C4-2B (cell line): ENCODE measurements at regions not wholly inside any gene's neighbourhood (a gene's known extent, or its start where the extent isn't known, plus 50 kb on each side); places are given as distances from the start of the nearest gene placed in this dataset.

Experiments
- H3K27ac ChIP-seq: fragments of 450-650 bp; 2 replicates; pipeline ENCODE4 v1.5.1; 2017
- CTCF ChIP-seq: fragments of 450-650 bp; conservative IDR thresholded peaks from 2 replicates; pipeline ENCODE4 v1.5.1; 2017; ENCODE audit warnings: mild to moderate bottlenecking
- ZFX ChIP-seq: fragments of 450-650 bp; IDR thresholded peaks from 2 replicates; pipeline ENCODE4 v1.6.1; 2017

- no peak for TF ChIP-seq CTCF
- TF ChIP-seq ZFX: no peak
- H3K27ac ChIP-seq: no peak overlapping the region
Measured at GRCh38 chr9:12305211-12305610, 388.0 kb upstream of the TYRP1 start.

- H3K27ac ChIP-seq: no peak overlapping the region
- TF ChIP-seq CTCF (no peak), ZFX (no peak)
Measured at GRCh38 chr9:12314589-12314988, 378.6 kb upstream of the TYRP1 start.

DNA sequence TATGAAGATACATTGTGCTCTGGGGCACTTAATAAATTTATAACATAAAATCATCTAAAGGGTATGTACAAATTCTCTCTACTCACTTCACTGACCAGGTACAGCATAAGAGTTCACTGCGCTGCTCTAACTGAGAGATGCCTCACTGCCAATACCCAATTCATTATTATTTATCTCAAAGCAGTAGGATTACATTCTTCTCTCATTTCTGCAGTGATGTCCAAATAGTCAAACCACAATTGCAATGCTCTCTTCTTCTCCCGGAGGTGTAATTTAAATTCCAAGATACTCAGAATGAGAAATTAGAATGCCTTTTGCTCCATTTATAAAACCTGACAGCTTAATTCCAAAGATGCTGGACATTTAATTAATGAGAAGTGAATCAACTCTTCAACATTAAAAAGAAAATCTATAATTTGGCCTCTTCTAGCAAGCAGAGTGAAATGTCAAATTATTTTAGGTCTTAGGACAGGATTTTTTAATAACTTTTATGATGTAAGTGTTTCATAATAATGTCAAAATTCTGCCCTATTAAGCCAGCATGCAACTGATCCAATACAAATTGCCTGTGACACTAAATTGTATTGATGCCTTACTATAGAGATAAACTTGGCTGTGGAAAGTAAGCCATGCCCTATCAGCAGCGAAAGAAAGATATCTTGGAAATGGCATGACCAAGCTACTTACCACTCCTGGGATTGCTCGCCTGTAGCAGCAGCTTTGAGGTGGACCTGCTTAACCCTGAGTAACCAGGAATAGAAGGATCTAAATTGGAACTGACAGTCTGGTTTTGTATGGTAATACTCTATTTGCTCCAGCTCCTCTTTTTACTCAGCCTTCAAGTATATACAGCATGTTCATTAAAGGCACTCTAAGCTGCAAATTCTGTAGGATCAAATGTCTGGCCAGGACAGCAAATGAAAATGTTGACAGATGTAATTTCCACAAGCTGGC is 374.2 kb upstream of the TYRP1 start:
- no peak overlapping the region for H3K27ac ChIP-seq
- TF ChIP-seq CTCF (no peak), ZFX (no peak)

- TF ChIP-seq CTCF (peak; percentile 48), ZFX (no peak)
- H3K27ac ChIP-seq: no peak overlapping the region
Measured at GRCh38 chr9:12329623-12329985, 363.6 kb upstream of the TYRP1 start.

DNA sequence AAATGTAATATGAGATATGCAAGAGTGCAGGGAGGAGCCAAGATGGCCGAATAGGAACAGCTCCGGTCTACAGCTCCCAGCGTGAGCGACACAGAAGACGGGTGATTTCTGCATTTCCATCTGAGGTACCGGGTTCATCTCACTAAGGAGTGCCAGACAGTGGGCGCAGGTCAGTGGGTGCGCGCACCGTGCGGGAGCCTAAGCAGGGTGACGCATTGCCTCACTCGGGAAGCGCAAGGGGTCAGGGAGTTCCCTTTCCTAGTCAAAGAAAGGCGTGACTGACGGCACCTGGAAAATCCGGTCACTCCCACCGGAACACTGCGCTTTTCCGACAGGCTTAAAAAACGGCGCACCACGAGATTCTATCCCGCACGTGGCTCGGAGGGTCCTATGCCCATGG is 359.2 kb upstream of the TYRP1 start:
- H3K27ac ChIP-seq: peak overlapping the region; percentile 47

DNA sequence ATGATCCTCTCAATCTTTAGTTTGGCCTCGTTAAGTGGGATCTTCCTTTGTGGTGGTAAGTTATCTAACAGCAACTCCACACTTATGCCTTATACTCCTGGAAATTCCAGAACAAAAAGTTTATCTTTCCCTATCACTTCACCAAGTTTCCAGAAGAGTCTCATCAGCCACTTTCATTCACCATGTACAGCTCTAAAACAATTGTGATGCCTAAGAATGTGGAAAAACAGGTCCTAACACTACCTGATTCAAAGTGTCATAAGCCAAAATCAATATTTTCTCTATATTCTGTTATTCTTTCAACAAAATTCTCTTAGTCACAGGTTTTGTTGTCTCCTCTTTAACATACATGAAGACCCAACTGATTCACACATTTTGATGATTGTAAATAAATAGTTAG is 342.4 kb upstream of the TYRP1 start:
- no peak overlapping the region for H3K27ac ChIP-seq
- TF ChIP-seq CTCF (no peak), ZFX (no peak)

DNA sequence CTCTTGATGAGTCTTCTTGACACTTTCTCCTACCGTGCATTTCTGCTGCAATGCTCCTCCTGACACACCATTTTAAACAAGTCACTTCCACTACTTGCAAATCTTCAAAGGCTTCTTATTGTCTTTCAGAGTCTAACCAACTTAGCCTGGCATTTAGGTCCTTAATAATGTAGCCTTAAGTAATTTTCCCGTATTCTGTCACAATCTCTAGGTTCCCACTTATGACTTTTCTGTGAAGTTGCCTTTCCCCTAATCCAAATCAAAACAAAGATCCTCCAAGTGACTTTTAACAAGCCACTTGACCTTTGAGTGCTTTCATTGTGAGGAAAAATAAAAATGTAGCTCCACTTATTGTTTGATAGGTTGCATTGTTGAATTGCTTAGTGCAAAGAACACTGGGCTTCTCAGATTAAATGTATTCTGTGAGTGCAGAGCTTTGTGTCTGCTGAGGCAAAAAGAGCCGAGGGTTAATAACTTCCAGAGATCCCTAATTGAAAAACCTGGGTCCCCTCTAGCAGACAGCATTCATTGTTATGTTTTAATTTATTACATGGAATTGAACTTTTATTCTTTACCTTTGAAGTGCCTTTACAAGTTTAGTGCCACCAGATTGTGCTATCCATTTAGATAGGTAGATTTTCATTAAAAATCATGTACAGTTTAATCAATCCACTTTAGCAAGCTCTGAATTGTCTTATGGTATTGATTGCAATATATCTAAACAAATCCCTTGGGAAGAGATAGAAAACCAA is 341.7 kb upstream of the TYRP1 start:
- H3K27ac ChIP-seq: no peak overlapping the region
- no peak for TF ChIP-seq CTCF
- no peak for TF ChIP-seq ZFX
